ENCODE measurements at regions not wholly inside any gene's neighbourhood (a gene's known extent, or its start where the extent isn't known, plus 50 kb on each side); places are given as distances from the start of the nearest gene placed in this dataset.

- no peak for DNase-seq
Measured at GRCh38 chr7:46975493-46975892, 606.4 kb downstream of the TNS3 start.

DNA sequence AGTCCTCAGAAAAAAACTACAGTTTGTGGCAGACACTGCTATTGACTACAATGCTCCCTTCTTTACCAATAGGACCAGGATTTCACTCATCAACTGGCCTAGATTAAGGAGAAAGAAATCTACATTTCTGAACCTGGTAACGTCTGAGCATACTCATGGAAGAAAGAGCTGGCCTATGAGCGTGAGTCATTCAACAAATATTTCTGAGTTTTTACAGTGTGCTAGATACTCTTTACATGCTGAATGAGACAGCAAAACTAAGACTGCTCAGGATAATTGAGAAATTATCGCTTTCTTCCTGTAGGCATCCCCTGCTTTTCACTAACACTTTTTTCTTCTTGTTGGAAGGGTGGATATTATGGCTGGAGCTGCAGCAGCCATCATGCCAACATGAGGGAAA lies 609.7 kb downstream of the TNS3 start:
- no peak for DNase-seq

GRCh38 chr7:46970476-46970875 lies 611.4 kb downstream of the TNS3 start:
- no peak for DNase-seq

DNA sequence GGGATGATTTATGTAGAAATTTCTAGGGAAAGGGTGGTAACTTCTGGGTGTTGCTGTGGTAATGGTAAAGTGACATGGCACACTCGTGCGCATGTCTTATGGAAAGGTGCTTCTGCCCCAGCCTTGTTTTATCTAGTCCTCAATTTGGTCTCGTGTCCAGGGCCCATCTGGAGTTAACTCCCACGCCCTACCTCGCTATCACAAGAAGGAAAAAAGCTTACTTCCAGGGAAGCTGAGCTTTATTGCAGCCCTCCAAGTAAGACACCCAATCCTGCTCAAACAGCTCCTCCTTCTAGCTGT lies 611.8 kb downstream of the TNS3 start:
- DNase-seq: no peak

- DNase-seq: no peak
Measured at GRCh38 chr7:46969303-46970130, 612.4 kb downstream of the TNS3 start.

DNA sequence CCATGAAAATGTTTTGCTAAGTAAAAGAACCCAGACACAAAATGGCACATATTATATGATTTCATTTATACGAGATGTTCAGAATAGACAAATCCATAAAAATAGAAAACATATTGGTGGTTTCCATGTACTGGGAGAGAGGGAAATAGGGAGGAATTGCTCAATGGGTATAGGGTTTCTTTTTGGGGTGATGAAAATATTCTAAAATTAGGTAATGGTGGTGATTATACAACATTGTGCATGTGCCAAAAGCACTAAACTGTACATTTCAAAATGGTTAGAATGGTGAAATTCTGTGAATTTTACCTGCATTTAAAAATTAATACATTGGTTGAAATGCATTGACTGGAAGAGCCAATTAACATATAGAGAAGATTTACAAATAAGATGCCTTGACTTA lies 613.9 kb downstream of the TNS3 start:
- no peak for DNase-seq

- DNase-seq: no peak
Measured at GRCh38 chr7:46963719-46964118, 618.2 kb downstream of the TNS3 start.

DNA sequence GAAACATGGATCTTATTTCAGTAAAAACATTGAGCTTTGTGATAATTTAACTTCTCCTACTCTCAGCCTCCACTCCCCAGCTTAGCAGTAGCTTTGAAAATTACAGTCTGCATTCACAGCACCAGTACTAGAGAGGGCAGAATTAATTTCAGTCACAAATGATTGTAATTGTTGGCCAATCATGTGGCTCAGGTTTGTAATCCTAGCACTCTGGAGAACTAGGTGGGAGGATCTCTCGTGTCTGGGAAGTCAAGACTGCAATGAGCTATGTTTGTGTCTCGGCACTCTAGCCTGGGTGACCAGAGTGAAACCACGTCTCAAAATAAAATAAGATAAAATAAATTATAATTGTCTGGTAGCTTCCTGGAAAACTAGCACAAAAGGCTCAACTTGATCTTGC lies 620.9 kb downstream of the TNS3 start:
- no peak for DNase-seq

DNA sequence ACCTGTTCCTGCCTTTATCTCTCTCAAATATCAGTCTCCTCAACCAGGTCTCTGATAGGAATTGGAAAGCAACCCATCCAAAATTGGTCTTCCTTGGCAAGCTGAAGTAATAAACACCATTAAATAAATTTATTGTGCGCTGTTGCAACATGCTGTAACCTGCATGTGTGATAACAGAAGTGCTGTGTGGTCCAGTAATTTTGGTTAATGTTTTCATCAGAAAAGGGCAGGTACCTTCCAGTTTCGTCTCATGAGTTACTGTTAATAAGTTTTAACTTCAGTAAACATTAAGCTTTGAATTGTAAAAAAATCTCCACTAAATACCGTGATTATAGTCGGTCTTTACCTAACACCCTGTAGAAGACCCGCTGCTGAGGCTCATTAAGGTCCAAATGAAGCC lies 624.7 kb downstream of the TNS3 start:
- no peak for DNase-seq

DNA sequence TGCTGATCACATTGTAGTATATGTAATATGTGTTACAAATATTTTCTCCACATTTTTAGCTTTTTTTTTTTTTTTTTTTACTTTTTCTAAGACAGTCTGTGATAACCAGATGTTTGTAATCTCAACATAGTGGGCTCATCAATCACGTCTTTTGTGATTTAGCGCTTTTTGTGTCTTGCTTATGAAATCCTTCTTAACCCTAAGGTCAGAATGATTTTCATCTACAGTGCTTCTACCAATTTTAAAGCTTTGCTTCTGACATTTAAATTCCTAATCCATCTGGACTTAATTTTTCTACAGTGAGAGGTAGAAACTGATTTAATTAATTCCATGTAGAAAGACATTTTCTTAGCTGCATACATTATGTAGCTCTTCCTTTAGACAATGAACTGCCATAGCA lies 626.4 kb downstream of the TNS3 start:
- no peak for DNase-seq

GRCh38 chr7:46954181-46954580 lies 627.7 kb downstream of the TNS3 start:
- DNase-seq: no peak

DNA sequence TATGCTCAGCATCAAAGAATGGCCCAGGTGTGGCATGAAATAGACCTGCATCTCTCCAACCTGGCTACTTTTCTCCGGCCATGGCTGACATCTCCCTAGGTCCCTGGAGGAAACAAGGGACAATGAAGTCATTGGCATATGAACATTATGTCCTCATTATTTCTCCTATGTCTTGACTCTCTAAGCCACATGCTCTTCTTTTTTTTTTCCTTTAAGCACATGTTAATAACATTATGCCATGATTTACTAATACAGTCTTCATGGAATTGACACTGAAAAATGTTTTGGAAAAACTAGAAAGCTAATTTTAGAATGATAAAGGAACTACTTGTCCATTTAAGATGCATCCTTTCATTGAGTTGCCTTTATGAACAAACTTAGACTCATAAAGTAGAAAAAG lies 628.9 kb downstream of the TNS3 start:
- no peak for DNase-seq

DNA sequence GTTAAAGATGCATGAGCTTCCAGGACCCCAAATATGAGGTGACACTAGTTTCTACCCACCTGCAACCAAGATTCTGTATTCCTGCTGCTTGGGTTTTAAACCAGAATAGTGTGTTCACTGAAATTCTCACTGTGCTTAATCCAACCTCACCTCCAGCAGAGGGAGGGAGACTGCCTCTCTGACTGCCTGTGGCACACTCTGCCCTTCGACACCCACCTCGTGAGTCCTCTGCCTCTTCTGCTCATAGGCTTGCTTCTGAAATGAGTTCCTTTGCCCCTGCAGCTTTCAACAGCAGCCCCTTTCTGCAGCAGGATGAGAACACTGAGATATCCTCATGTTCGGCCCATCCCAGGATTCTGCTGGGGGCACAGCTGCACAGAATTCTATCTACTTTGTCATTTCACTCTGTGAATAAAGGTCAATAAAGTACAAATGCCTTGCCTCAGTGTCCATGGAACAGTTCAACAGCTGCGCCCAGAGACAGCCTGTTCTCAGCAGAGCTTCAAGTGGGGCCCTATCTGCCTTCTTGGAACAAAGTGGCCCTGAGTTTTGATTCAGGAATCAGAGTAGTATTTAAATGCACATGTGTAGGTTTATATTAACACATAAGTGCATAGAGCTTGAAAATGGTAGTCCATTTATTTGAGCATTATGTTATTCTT lies 632.5 kb downstream of the TNS3 start:
- no peak for DNase-seq

- DNase-seq: no peak
Measured at GRCh38 chr7:46948716-46949115, 633.2 kb downstream of the TNS3 start.

DNA sequence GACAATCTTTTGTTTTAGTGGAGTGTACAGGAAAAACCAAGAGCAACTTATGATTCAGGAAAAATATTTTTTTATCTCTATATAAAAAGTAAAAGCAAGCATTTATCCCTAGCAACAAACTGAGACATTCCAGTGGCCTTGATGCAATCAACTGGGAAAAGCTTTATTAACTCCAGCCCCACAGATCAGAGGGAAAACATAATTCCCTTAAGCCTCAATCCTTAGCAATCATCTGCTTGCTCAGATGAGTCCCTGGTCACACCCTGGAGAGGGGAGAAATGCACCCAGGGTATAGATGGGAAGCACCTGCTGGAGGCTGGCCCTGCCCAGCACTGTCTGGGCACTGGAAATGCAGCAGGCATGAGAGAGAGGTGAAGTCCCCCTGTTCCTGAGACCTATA lies 636.6 kb downstream of the TNS3 start:
- DNase-seq: no peak

- no peak for DNase-seq
Measured at GRCh38 chr7:46943996-46944395, 637.9 kb downstream of the TNS3 start.

GRCh38 chr7:46942574-46942973 lies 639.3 kb downstream of the TNS3 start:
- DNase-seq: no peak

DNA sequence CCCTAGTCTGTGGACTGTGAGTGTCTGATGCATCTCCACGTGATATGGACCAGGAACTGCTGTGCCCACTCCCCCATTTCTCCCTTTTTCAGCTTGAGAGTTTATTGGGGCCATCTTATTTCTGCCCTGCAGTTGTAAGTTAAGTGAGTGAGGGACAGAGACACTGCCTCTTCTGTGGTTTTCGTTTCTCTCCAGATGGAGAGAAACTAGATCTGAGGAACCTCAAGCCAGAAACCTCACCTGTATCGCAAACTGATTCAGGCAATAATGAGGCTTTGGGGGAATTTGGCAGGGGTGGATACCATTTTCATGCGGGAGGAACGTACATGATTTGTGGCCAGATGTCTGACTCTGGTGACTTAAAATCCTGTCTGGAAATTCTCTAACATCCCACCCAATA lies 641.7 kb downstream of the TNS3 start:
- no peak for DNase-seq

DNA sequence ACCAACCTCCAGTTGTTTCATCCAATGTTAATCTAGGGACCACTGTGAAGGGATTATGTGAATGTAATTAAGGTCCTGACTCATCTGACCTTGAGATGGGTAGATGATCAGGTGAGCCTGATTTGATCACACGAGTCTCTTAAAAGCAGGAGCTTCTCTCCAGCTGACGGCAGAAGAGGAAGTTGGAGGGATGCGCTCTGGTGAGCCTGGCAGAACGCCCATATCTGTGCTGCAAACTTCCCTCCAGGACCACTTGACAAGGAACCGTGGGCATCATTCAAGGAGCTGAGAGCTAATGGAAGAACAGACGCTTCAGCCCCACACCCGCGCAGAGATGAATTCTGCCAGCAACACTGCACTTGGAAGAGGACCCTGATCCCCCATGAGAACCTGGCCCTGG lies 642.4 kb downstream of the TNS3 start:
- no peak for DNase-seq

DNA sequence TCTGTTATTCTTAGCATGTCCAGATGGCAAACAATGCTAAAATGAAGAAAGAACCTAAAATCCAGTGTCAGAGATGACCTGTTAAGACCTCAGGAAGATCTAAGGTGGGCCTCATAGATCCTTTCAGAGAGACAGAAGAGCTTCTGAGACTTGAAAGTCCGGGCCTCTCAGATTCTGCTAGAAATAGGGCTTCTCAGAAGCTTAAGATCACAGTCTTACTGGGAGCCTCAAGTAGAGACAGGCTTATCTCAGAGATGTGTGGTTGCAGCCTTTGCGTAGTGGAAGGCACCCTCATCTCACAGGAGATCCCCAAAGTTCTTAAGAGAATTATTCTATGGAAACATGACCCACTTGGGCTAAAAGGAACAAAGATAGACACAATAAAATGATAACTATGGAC lies 642.8 kb downstream of the TNS3 start:
- no peak for DNase-seq

GRCh38 chr7:46937826-46938225 lies 644.1 kb downstream of the TNS3 start:
- DNase-seq: no peak

DNA sequence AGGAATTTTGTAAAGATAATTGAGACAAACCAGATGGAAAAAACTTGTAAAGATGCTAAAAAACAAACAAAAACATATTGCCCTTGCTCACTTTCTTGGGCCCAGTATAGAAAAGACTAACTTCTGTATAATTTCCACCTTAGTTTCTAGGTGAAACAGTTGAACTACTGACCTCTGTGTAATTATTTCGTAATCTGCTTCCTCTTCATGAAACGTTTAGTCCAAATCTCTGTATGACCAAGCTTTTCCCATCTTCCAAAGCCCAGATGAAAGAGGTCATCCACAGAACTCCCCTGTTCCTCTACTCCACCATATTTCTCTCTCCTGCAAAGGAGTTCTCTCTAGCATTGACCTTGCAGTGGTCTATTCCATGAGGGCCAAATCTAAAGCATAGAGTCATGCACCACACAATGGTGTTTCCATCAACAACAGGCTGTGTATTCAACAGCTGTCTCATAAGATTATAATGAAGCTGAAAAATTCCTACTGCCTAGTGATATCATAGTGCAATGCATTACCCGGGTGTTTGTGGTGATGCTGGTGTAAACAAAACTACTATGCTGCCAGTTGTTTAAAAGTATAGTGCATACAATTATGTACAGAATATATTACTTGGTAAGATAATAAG lies 647.6 kb downstream of the TNS3 start:
- DNase-seq: no peak

DNA sequence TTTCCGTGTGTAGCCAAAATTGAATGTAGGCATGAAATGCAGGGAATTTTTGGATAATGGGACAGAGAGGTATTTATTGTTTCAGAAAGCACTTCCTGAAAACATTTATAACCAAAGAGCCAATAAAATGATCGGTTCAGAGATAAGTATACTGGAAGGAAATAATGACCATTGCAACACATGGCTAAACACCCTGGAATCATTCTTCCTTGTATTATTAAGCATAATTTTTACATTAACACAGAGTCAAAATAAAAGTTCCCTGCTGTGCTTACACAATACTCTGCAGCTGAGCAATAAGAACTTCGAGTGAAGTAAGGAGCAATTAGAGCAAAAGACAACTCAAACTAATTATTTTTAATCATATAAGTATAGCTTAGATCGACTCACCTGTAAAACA lies 648.3 kb downstream of the TNS3 start:
- no peak for DNase-seq

DNA sequence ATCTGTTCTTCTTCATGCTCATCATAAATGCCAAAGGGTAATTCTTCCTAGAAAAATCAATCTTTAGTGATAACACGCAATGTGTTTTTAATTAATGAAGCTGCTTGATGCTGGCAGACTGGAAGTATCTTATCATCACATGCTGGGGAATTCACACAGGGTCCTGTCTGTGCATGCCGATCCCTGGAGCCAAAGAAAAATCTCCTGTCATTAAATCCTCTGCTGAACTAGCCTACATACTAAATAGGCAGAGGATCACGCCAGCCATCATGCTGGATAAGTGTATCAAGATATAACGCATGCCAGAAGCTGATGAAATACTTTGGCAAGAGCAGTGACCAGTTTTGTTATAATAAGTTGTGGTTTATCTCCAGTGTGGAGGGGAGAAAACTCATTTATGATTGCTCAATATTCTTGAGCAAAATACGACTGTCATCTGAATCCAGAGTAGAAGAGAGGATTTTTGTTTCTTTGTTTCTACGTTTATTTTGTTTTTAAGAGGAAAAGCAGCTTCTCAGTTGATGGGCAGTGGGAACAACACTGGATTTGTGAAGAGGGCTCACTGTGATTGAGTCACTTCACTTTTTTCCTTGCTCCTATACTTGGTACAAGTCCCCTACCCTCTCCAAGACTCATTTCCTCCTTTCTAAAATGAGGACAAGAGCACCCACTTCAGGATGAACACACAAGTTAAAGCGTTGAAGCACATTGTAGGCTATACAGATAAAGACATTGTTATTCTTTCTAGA lies 649.1 kb downstream of the TNS3 start:
- DNase-seq: no peak

All from islet precursor cell (in vitro differentiated cells).